ENCODE measurements at regions not wholly inside any gene's neighbourhood (a gene's known extent, or its start where the extent isn't known, plus 50 kb on each side); places are given as distances from the start of the nearest gene placed in this dataset.
A peak's percentile ranks its signal among the peaks of the same experiment; 100 is the strongest.

GRCh38 chr9:86749161-86749893, 198.0 kb downstream of the GAS1 start:
- no peak overlapping the region for H3K4me3 ChIP-seq (ENCODE audit: control insufficient read depth, low read depth, low read length)
- TF ChIP-seq CTCF (conservative IDR thresholded peaks at IDR 0.05; ENCODE audit: control insufficient read depth, insufficient read depth, low read depth, low read length) = no peak
- DNase-seq (ENCODE audit: low read depth) = no peak

- no peak overlapping the region for H3K4me3 ChIP-seq (ENCODE audit: control insufficient read depth, low read depth, low read length)
- TF ChIP-seq CTCF (conservative IDR thresholded peaks at IDR 0.05; ENCODE audit: control insufficient read depth, insufficient read depth, low read depth, low read length) = no peak
- no peak for DNase-seq (ENCODE audit: low read depth)
These were observed 199.6 kb downstream of the GAS1 start for GRCh38 chr9:86747711-86748110.

- no peak for TF ChIP-seq CTCF (conservative IDR thresholded peaks at IDR 0.05; ENCODE audit: control insufficient read depth, insufficient read depth, low read depth, low read length)
These were observed 205.7 kb downstream of the GAS1 start for GRCh38 chr9:86741311-86742208.

GRCh38 chr9:86735772-86736458, 211.4 kb downstream of the GAS1 start:
- no peak for TF ChIP-seq CTCF (conservative IDR thresholded peaks at IDR 0.05; ENCODE audit: control insufficient read depth, insufficient read depth, low read depth, low read length)
- peak; percentile 54 for DNase-seq (ENCODE audit: low read depth)
- H3K4me3 ChIP-seq (ENCODE audit: control insufficient read depth, low read depth, low read length) = no peak overlapping the region

More at GRCh38 chr9:86741311-86742208, 205.7 kb downstream of the GAS1 start:
- DNase-seq (ENCODE audit: low read depth) = peak; percentile 82
- H3K4me3 ChIP-seq (ENCODE audit: control insufficient read depth, low read depth, low read length) = no peak overlapping the region

GRCh38 chr9:86734771-86735170, 212.5 kb downstream of the GAS1 start:
- no peak overlapping the region for H3K4me3 ChIP-seq (ENCODE audit: control insufficient read depth, low read depth, low read length)
- peak; percentile 89 for DNase-seq (ENCODE audit: low read depth)
- no peak for TF ChIP-seq CTCF (conservative IDR thresholded peaks at IDR 0.05; ENCODE audit: control insufficient read depth, insufficient read depth, low read depth, low read length)

GRCh38 chr9:86733929-86734328, 213.4 kb downstream of the GAS1 start:
- peak; percentile 27 for DNase-seq (ENCODE audit: low read depth)
- no peak for TF ChIP-seq CTCF (conservative IDR thresholded peaks at IDR 0.05; ENCODE audit: control insufficient read depth, insufficient read depth, low read depth, low read length)

More at GRCh38 chr9:86733929-86734328, 213.4 kb downstream of the GAS1 start:
- no peak overlapping the region for H3K4me3 ChIP-seq (ENCODE audit: control insufficient read depth, low read depth, low read length)
